ENCODE measurements at regions not wholly inside any gene's neighbourhood (a gene's known extent, or its start where the extent isn't known, plus 50 kb on each side); places are given as distances from the start of the nearest gene placed in this dataset.

DNA sequence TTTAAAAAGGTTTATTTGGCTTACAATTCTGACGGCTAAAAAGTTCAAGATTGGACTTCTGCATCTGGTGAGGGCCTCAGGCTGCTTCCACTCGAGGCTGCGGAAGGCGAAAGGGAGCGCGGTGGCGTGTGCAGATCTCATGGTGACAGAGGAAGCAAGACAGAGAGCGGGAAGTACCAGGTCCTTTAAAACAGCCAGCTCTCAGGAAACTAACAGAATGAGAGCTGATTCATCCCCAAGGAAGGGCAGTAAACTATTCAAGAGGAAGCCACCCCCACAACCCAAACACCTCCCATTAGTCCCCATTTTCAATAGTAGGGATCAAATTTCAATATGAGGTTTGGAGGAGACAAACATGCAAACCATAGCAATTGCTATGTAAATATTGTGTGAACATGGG lies 2144.2 kb upstream of the AGA start:
- no peak for FAIRE-seq
- H3K4me1 ChIP-seq (ENCODE audit: control insufficient read depth in 2 of 3, insufficient read depth in 2 of 3, low read depth in 1 of 3, low read length in 3 of 3) = no peaks in the 10 kb centered on the region

DNA sequence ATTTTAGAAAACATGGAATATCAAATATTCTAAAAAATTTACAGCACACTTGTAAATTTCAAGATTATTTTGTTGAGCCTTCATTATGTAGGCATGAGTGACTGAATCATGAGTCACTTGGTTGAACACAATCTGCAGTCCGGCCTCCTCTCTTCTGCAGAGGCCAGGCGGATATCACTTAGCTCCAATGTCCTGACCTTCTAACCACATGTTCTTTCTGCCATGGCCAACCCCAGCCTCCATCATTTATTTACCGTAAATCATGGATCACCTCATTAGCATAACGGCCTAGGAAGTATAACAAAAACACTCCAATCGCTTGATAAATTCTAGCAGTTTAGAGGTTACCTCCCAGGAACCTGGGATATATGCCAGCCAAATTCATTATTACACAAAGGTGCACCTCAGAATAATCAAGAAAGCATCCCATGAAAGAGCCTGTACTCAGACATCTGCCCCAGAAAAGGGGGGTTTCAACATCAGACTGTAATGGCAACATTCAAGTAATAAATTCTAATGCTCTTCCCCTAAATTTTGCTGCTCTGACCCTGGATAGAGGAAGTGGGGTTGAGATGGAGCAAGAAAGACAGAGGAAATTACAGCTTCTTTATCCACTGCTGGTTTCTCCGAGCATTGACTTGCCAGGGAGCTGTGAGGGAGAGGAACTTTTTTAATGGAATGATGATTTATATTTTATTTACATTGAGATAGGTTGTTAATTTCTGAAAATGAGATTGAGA lies 2153.6 kb upstream of the AGA start:
- no peak overlapping the region for H3K9ac ChIP-seq (ENCODE audit: low read length in 3 of 3)
- H3K27me3 ChIP-seq (ENCODE audit: control insufficient read depth, insufficient read depth, low read length) = no peaks in the 10 kb centered on the region
- H3K4me1 ChIP-seq (ENCODE audit: control insufficient read depth in 2 of 3, insufficient read depth in 2 of 3, low read depth in 1 of 3, low read length in 3 of 3) = no peaks in the 10 kb centered on the region
- DNase-seq (peak in 3 of 5 donors; percentile 26 to 52 (median 33)), FAIRE-seq (no peak)
- H3K9me3 ChIP-seq (ENCODE audit: control insufficient read depth in 2 of 3, insufficient read depth in 1 of 3, low read length in 3 of 3) = no peaks in the 10 kb centered on the region
- no peak overlapping the region for H3K27ac ChIP-seq (ENCODE audit: low read depth in 2 of 2, low read length in 2 of 2)
- intact Hi-C loops (cut with DNase I) = no loop called here
- TF ChIP-seq, protein P1, sequence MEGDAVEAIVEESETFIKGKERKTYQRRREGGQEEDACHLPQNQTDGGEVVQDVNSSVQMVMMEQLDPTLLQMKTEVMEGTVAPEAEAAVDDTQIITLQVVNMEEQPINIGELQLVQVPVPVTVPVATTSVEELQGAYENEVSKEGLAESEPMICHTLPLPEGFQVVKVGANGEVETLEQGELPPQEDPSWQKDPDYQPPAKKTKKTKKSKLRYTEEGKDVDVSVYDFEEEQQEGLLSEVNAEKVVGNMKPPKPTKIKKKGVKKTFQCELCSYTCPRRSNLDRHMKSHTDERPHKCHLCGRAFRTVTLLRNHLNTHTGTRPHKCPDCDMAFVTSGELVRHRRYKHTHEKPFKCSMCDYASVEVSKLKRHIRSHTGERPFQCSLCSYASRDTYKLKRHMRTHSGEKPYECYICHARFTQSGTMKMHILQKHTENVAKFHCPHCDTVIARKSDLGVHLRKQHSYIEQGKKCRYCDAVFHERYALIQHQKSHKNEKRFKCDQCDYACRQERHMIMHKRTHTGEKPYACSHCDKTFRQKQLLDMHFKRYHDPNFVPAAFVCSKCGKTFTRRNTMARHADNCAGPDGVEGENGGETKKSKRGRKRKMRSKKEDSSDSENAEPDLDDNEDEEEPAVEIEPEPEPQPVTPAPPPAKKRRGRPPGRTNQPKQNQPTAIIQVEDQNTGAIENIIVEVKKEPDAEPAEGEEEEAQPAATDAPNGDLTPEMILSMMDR (IDR thresholded peaks at IDR 0.05; ENCODE audit: borderline replicate concordance, extremely low read depth, insufficient read depth) = no peak
- no peaks in the 10 kb centered on the region for H3K36me3 ChIP-seq (ENCODE audit: control insufficient read depth in 2 of 3, insufficient read depth in 3 of 3, low read length in 3 of 3)
- no peak overlapping the region for H3K4me3 ChIP-seq (ENCODE audit: low read length in 3 of 3)

More for the DNA sequence above, 2144.2 kb upstream of the AGA start:
- H3K4me3 ChIP-seq (ENCODE audit: low read length in 3 of 3) = no peak overlapping the region
- H3K27me3 ChIP-seq (ENCODE audit: control insufficient read depth, insufficient read depth, low read length) = no peaks in the 10 kb centered on the region
- DNase-seq = no peak
- TF ChIP-seq, protein P1 (IDR thresholded peaks at IDR 0.05; ENCODE audit: borderline replicate concordance, extremely low read depth, insufficient read depth) = no peak
- no peak overlapping the region for H3K27ac ChIP-seq (ENCODE audit: low read depth in 2 of 2, low read length in 2 of 2)
- intact Hi-C loops (cut with DNase I) = no loop called here
- no peaks in the 10 kb centered on the region for H3K9me3 ChIP-seq (ENCODE audit: control insufficient read depth in 2 of 3, insufficient read depth in 1 of 3, low read length in 3 of 3)
- H3K9ac ChIP-seq (ENCODE audit: low read length in 3 of 3) = no peak overlapping the region
- H3K36me3 ChIP-seq (ENCODE audit: control insufficient read depth in 2 of 3, insufficient read depth in 3 of 3, low read length in 3 of 3) = no peaks in the 10 kb centered on the region

DNA sequence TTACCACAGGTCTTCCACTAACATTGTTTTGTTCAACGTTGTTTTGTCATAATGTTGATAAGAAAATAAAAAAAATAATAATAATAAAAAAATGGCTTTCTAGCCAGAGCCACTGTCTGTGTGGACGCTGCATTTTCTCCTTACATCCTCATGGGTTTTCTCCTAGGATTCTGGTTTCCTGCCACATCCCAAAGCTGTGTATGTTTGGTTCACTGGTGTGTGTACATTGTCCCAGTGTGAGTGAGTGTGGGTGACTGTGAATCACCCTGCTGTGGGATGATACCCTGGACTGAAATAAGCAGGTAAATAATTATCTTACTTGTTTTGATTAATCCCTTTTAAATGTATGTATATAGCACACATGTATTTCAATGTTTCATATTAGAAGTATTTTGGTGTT lies 2154.4 kb upstream of the AGA start:
- FAIRE-seq = no peak

More for the DNA sequence above, 2154.4 kb upstream of the AGA start:
- Histone ChIP-seq H3K9ac (ENCODE audit: low read length in 3 of 3) (no peak overlapping the region), H3K27ac (ENCODE audit: low read depth in 2 of 2, low read length in 2 of 2) (no peak overlapping the region), H3K4me3 (ENCODE audit: low read length in 3 of 3) (no peak overlapping the region), H3K27me3 (ENCODE audit: control insufficient read depth, insufficient read depth, low read length) (no peaks in the 10 kb centered on the region), H3K9me3 (ENCODE audit: control insufficient read depth in 2 of 3, insufficient read depth in 1 of 3, low read length in 3 of 3) (no peaks in the 10 kb centered on the region), H3K4me1 (ENCODE audit: control insufficient read depth in 2 of 3, insufficient read depth in 2 of 3, low read depth in 1 of 3, low read length in 3 of 3) (no peaks in the 10 kb centered on the region), H3K36me3 (ENCODE audit: control insufficient read depth in 2 of 3, insufficient read depth in 3 of 3, low read length in 3 of 3) (no peaks in the 10 kb centered on the region)
- intact Hi-C loops (cut with DNase I) = no loop called here
- no peak for DNase-seq
- TF ChIP-seq, protein P1 (IDR thresholded peaks at IDR 0.05; ENCODE audit: borderline replicate concordance, extremely low read depth, insufficient read depth) = no peak

Measured in kidney (tissue), 13 donors.